ENCODE measurements at regions not wholly inside any gene's neighbourhood (a gene's known extent, or its start where the extent isn't known, plus 50 kb on each side); places are given as distances from the start of the nearest gene placed in this dataset.

- CTCF ChIA-PET (ENCODE audit: low intra/inter-chr PET ratio, low total read pairs): no interaction called here
- POLR2A ChIA-PET: no interaction called here
- in situ Hi-C loops (cut with HindIII; ENCODE audit: extremely low pct_ligation_motif_present, low pct_unique_long_range_greater_than_20kb) (no loop called here), intact Hi-C loops (cut with micrococcal nuclease; ENCODE audit: unreplicated experiment) (no loop called here)
- Histone ChIP-seq H3K9me3 (ENCODE audit: low read length) (peaks cover 6% of the 10 kb centered on the region; the same call in 1 of the 2 replicates), H2AFZ (ENCODE audit: low read length) (no peak overlapping the region), H3K27me3 (ENCODE audit: control insufficient read depth in 1 of 2, insufficient read depth in 2 of 2, low read length in 2 of 2) (no peaks in the 10 kb centered on the region), H3K4me1 (ENCODE audit: insufficient read depth, low read length) (no peaks in the 10 kb centered on the region), H3K36me3 (replicated peaks in 1 of 2; ENCODE audit: control insufficient read depth in 1 of 2, insufficient read depth in 2 of 2, low read length in 2 of 2) (no peaks in the 10 kb centered on the region), H4K20me1 (ENCODE audit: insufficient read depth, low read length) (no peaks in the 10 kb centered on the region), H3K27ac (ENCODE audit: extremely low read length, insufficient read depth, low read length) (no peak overlapping the region), H3K79me2 (ENCODE audit: insufficient read depth, low read length) (no peaks in the 10 kb centered on the region), H3K9ac (ENCODE audit: insufficient read depth, low read depth, low read length) (no peak overlapping the region), H3K4me3 (replicated peaks in 1 of 3; ENCODE audit: insufficient read depth in 1 of 3, low read depth in 2 of 3, low read length in 3 of 3) (no peak overlapping the region), H3K4me2 (ENCODE audit: low read depth, low read length) (no peak overlapping the region)
- ATAC-seq: no peak
- no peak for DNase-seq (ENCODE audit: low spot score)
- BruUV-seq (replicated peaks): no TSS peak
- no peak for FAIRE-seq
- TF ChIP-seq TFDP2 (CRISPR knock-in tag; IDR thresholded peaks at IDR 0.05) (no peak), ZNF724P (CRISPR knock-in tag; IDR thresholded peaks at IDR 0.05; ENCODE audit: borderline replicate concordance) (no peak), RORA (CRISPR knock-in tag; IDR thresholded peaks at IDR 0.05) (no peak), CCAR2 (optimal IDR thresholded peaks at IDR 0.05; ENCODE audit: low read depth, low read length) (no peak), MIER3 (CRISPR knock-in tag; IDR thresholded peaks at IDR 0.05; ENCODE audit: borderline replicate concordance) (no peak), DNMT3B (CRISPR knock-in tag; conservative IDR thresholded peaks at IDR 0.05) (no peak), CEBPZ (IDR thresholded peaks at IDR 0.05; ENCODE audit: low read length) (no peak), ZNF672 (CRISPR knock-in tag; IDR thresholded peaks at IDR 0.05) (no peak), FIP1L1 (IDR thresholded peaks at IDR 0.05; ENCODE audit: borderline replicate concordance, insufficient read depth, low read depth, low read length) (no peak), RBFOX2 (IDR thresholded peaks at IDR 0.05; ENCODE audit: low read depth, low read length) (no peak), ZNF12 (CRISPR knock-in tag; IDR thresholded peaks at IDR 0.05) (no peak), MTA1 (CRISPR knock-in tag; IDR thresholded peaks at IDR 0.05; ENCODE audit: borderline replicate concordance) (no peak), ASH2L (IDR thresholded peaks at IDR 0.05; ENCODE audit: insufficient read length, low read depth, low read length) (no peak), CSRNP1 (CRISPR knock-in tag; IDR thresholded peaks at IDR 0.05) (no peak), ZNF484 (CRISPR knock-in tag; IDR thresholded peaks at IDR 0.05; ENCODE audit: borderline replicate concordance, low read depth) (no peak), MAFF (IDR thresholded peaks at IDR 0.05; ENCODE audit: low read depth, low read length) (no peak), ZNF629 (CRISPR knock-in tag; conservative IDR thresholded peaks at IDR 0.05) (no peak), TBX2 (CRISPR knock-in tag; IDR thresholded peaks at IDR 0.05; ENCODE audit: borderline replicate concordance) (no peak), HNRNPUL1 (IDR thresholded peaks at IDR 0.05; ENCODE audit: low read depth, low read length) (no peak)
- 0% methylated on average over 4 of the region's 4 CpGs for WGBS (ENCODE audit: low lambda C conversion rate)
Observed at GRCh38 chr6:84466511-84466910, 239.1 kb upstream of the CEP162 start.
